Spleen (tissue), 11 donors: ENCODE measurements at regions not wholly inside any gene's neighbourhood (a gene's known extent, or its start where the extent isn't known, plus 50 kb on each side); places are given as distances from the start of the nearest gene placed in this dataset.

Source experiments
- DNase-seq: peaks from one replicate; pipeline ENCODE4 v3.0.0-alpha.2; 2020
- H3K27ac ChIP-seq, 8 donors: fragments of 200-600 bp; sonication (generic) in 7 of 8; 1 replicate in 4 of 8; 2 replicates in 4 of 8; pipeline versions ENCODE4 v1.5.0 to v1.8.0; 2016 to 2021; ENCODE audit warnings: inconsistent platforms in 4 of 8, mild to moderate bottlenecking in 4 of 8, moderate library complexity in 1 of 8
- H3K27me3 ChIP-seq, 7 donors: fragments of 200-600 bp; sonication (generic) in 6 of 7; replicated peaks in 1 of 7; 1 replicate in 4 of 7; 2 replicates in 3 of 7; pipeline versions ENCODE4 v1.5.0 to v1.8.0; 2016 to 2021; ENCODE audit warnings: inconsistent platforms in 3 of 7, mild to moderate bottlenecking in 1 of 7
- H3K36me3 ChIP-seq, 6 donors: fragments of 200-600 bp; sonication (generic) in 5 of 6; 1 replicate in 4 of 6; 2 replicates in 2 of 6; pipeline versions ENCODE4 v1.5.0 to v1.8.0; 2016 to 2021; ENCODE audit warnings: inconsistent platforms in 2 of 6
- H3K4me1 ChIP-seq, 6 donors: fragments of 200-600 bp; sonication (generic) in 5 of 6; 1 replicate in 3 of 6; 2 replicates in 3 of 6; pipeline versions ENCODE4 v1.5.0 to v1.8.0; 2016 to 2021; ENCODE audit warnings: inconsistent platforms in 3 of 6
- H3K4me3 ChIP-seq, 8 donors: fragments of 200-600 bp; sonication (generic) in 7 of 8; 1 replicate in 4 of 8; 2 replicates in 4 of 8; pipeline versions ENCODE4 v1.5.0 to v1.8.0; 2016 to 2021; ENCODE audit warnings: inconsistent platforms in 4 of 8, mild to moderate bottlenecking in 4 of 8, moderate library complexity in 2 of 8
- H3K9me3 ChIP-seq, 8 donors: fragments of 200-600 bp; sonication (generic) in 7 of 8; 1 replicate in 4 of 8; 2 replicates in 4 of 8; pipeline versions ENCODE4 v1.5.0 to v1.8.0; 2016 to 2021; ENCODE audit warnings: inconsistent platforms in 4 of 8
- CTCF ChIP-seq, 11 experiments: fragments of 200-600 bp in 7 of 11; fragments of 450-650 bp in 4 of 11; sonication (generic) in 4 of 11; IDR thresholded peaks in 8 of 11; conservative IDR thresholded peaks in 3 of 11; 1 replicate in 7 of 11; 2 replicates in 4 of 11; pipeline versions ENCODE4 v1.4.0 to v1.8.0; 2016 to 2021; ENCODE audit warnings: antibody characterized with exemption in 11 of 11, inconsistent platforms in 4 of 11, mild to moderate bottlenecking in 1 of 11
- POLR2A ChIP-seq, 3 donors: fragments of 450-650 bp; IDR thresholded peaks; one replicate each; pipeline ENCODE4 v1.5.1; 2017; ENCODE audit warnings: antibody characterized with exemption in 3 of 3, mild to moderate bottlenecking in 1 of 3
- POLR2AphosphoS5 ChIP-seq, 3 donors: sonication (generic); formaldehyde crosslinking; IDR thresholded peaks; one replicate each; pipeline ENCODE4 v1.5.1; 2017; ENCODE audit warnings: antibody characterized with exemption in 3 of 3
- WGBS, 5 donors: extraction: QIAGEN DNeasy Blood & Tissue Kit in 3 of 5; methylation state at CpG; one replicate each; pipeline versions ENCODE4 v1.1.5 to v1.1.7; 2013 to 2018; 5-methylcytosine and 5-hydroxymethylcytosine counted together
- intact Hi-C: fragments of 100-400 bp; cut with DNase I; formaldehyde crosslinking; loops from one replicate; pipeline ENCODE4 v1.15.0; 2023; ENCODE audit warnings: low total_unique reads
- donor health status: healthy with polysubstance abuse.
- donor health status: DM: no; HTN: no; CAD: no; lungs with moderate emphysema.
- donor health status: DM: no; HTN: no; CAD: no.
- donor health status: Bipolar disorder and iron deficiency.
- donor health status: healthy.
- donor health status: DM: no; HTN: no; CAD: no.
- donor health status: DM: yes; HTN: yes; CAD: no.

GRCh38 chr2:150938527-150938926, 323.1 kb downstream of the RBM43 start:
- Histone ChIP-seq H3K27me3 (no peaks in the 10 kb centered on the region), H3K27ac (no peak overlapping the region), H3K9me3 (no peaks in the 10 kb centered on the region), H3K4me1 (no peaks in the 10 kb centered on the region), H3K4me3 (no peak overlapping the region), H3K36me3 (no peaks in the 10 kb centered on the region)
- intact Hi-C loops, result no loop called here
- no peak for DNase-seq
- 83 to 93% (median 89%) methylated on average over 4 of the region's 4 CpGs for WGBS, 5 donors
- TF ChIP-seq CTCF (IDR thresholded peaks at IDR 0.05 in 8 of 11, conservative IDR thresholded peaks at IDR 0.05 in 3 of 11) (no peak), POLR2AphosphoS5 (IDR thresholded peaks at IDR 0.05) (no peak), POLR2A (IDR thresholded peaks at IDR 0.05) (no peak)

- no peaks in the 10 kb centered on the region for H3K36me3 ChIP-seq
- H3K9me3 ChIP-seq, result no peaks in the 10 kb centered on the region
- intact Hi-C loops, result no loop called here
- H3K27me3 ChIP-seq, result no peaks in the 10 kb centered on the region
- H3K4me3 ChIP-seq, result no peak overlapping the region
- no peak overlapping the region for H3K27ac ChIP-seq
- no peak for TF ChIP-seq CTCF (IDR thresholded peaks at IDR 0.05 in 8 of 11, conservative IDR thresholded peaks at IDR 0.05 in 3 of 11)
- no peak for TF ChIP-seq POLR2A (IDR thresholded peaks at IDR 0.05)
- no peak for TF ChIP-seq POLR2AphosphoS5 (IDR thresholded peaks at IDR 0.05)
- 75 to 79% (median 77%) methylated on average over 1 of the region's 1 CpG for whole genome bisulfite sequencing, 5 donors
- no peak for DNase-seq
- H3K4me1 ChIP-seq, result no peaks in the 10 kb centered on the region
These were observed 324.6 kb downstream of the RBM43 start for GRCh38 chr2:150937030-150937429.

GRCh38 chr2:150931451-150931850, 330.2 kb downstream of the RBM43 start:
- intact Hi-C loops, result no loop called here
- no peaks in the 10 kb centered on the region for H3K36me3 ChIP-seq
- H3K9me3 ChIP-seq, result no peaks in the 10 kb centered on the region
- H3K27ac ChIP-seq, result no peak overlapping the region
- DNase-seq, result no peak
- H3K4me3 ChIP-seq, result no peak overlapping the region
- no peaks in the 10 kb centered on the region for H3K4me1 ChIP-seq
- H3K27me3 ChIP-seq, result no peaks in the 10 kb centered on the region
- 85 to 98% (median 95%) methylated on average over 3 of the region's 3 CpGs for WGBS, 5 donors
- no peak for TF ChIP-seq CTCF (IDR thresholded peaks at IDR 0.05 in 8 of 11, conservative IDR thresholded peaks at IDR 0.05 in 3 of 11)
- no peak for TF ChIP-seq POLR2A (IDR thresholded peaks at IDR 0.05)
- no peak for TF ChIP-seq POLR2AphosphoS5 (IDR thresholded peaks at IDR 0.05)

- DNase-seq, result no peak
- Histone ChIP-seq H3K9me3 (no peaks in the 10 kb centered on the region), H3K36me3 (no peaks in the 10 kb centered on the region), H3K27me3 (no peaks in the 10 kb centered on the region), H3K27ac (no peak overlapping the region), H3K4me3 (no peak overlapping the region), H3K4me1 (no peaks in the 10 kb centered on the region)
- TF ChIP-seq POLR2A (IDR thresholded peaks at IDR 0.05) (no peak), POLR2AphosphoS5 (IDR thresholded peaks at IDR 0.05) (no peak), CTCF (IDR thresholded peaks at IDR 0.05 in 8 of 11, conservative IDR thresholded peaks at IDR 0.05 in 3 of 11) (no peak)
- intact Hi-C loops, result no loop called here
These were observed 336.1 kb downstream of the RBM43 start for GRCh38 chr2:150925611-150926010.
